ENCODE measurements at regions not wholly inside any gene's neighbourhood (a gene's known extent, or its start where the extent isn't known, plus 50 kb on each side); places are given as distances from the start of the nearest gene placed in this dataset.

DNA sequence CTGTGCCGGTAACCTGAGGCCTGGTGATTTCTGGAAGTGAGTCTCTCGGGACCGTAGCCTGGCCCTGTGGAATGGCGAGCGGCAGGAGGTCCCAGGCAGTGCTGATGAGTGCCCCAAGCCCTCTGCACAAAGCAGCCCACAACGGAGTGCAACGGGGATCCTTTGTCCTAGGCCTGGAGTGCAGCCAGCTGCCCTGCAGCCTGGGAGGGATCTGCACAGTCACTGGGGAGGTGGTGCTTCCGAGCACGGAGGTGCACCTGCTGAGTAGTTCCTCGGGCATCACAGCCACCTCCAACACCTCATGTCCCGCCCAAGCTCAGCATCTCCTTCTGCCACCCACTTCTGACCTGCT, 162.8 kb upstream of the ZMIZ1 start:
- Mint-ChIP-seq H3K27me3 (no peaks in the 10 kb centered on the region), H3K4me1 (no peaks in the 10 kb centered on the region)
- no peak for DNase-seq

DNA sequence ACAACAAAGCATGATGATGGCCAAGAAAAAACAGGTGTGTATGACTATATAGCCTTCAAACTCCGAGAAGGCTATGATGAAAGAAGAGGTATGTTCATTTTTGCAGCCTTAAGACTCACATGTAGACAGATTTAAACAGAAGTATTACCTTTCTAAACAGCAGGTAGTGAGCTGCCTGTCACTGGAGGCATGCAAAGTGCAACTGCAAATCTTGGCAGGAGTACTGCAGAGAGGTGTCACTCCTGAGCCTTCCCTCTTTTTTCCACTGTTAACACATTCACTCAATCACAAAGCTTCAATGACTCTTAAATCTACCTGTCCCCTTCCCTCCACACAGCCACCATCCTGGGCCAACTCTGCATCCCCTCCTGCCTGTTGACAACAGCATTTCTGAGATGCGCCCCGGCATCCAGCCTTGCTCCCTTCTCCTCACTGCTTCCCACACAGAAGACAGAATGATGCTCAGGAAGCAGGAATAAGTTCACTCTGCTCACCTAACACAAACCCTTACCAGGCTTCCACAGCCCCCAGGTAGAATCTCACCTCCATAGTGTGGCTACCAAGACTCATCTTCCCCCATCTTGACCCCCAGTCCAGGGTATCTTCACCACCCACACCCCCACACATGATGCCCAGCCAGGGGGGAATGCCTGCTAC, 161.9 kb upstream of the ZMIZ1 start:
- no peak overlapping the region for H3K4me3 Mint-ChIP-seq
- no peak for DNase-seq
- H3K9me3 Mint-ChIP-seq: no peaks in the 10 kb centered on the region
- H3K27ac Mint-ChIP-seq: no peak overlapping the region
- H3K36me3 Mint-ChIP-seq: no peaks in the 10 kb centered on the region
- H3K4me1 Mint-ChIP-seq: no peaks in the 10 kb centered on the region
- H3K27me3 Mint-ChIP-seq: no peaks in the 10 kb centered on the region

More for the DNA sequence above, 162.8 kb upstream of the ZMIZ1 start:
- no peak overlapping the region for H3K27ac Mint-ChIP-seq
- H3K9me3 Mint-ChIP-seq: no peaks in the 10 kb centered on the region
- no peak overlapping the region for H3K4me3 Mint-ChIP-seq
- no peaks in the 10 kb centered on the region for H3K36me3 Mint-ChIP-seq

GRCh38 chr10:78907551-78908211, 161.1 kb upstream of the ZMIZ1 start:
- no peaks in the 10 kb centered on the region for H3K27me3 Mint-ChIP-seq
- no peak overlapping the region for H3K27ac Mint-ChIP-seq
- no peaks in the 10 kb centered on the region for H3K9me3 Mint-ChIP-seq
- no peaks in the 10 kb centered on the region for H3K4me1 Mint-ChIP-seq
- H3K36me3 Mint-ChIP-seq: no peaks in the 10 kb centered on the region
- DNase-seq: no peak
- H3K4me3 Mint-ChIP-seq: no peak overlapping the region

- Mint-ChIP-seq H3K4me1 (no peaks in the 10 kb centered on the region), H3K9me3 (no peaks in the 10 kb centered on the region), H3K27me3 (no peaks in the 10 kb centered on the region), H3K27ac (no peak overlapping the region), H3K4me3 (no peak overlapping the region), H3K36me3 (no peaks in the 10 kb centered on the region)
- no peak for DNase-seq
Measured at GRCh38 chr10:78909221-78909620, 159.5 kb upstream of the ZMIZ1 start.

DNA sequence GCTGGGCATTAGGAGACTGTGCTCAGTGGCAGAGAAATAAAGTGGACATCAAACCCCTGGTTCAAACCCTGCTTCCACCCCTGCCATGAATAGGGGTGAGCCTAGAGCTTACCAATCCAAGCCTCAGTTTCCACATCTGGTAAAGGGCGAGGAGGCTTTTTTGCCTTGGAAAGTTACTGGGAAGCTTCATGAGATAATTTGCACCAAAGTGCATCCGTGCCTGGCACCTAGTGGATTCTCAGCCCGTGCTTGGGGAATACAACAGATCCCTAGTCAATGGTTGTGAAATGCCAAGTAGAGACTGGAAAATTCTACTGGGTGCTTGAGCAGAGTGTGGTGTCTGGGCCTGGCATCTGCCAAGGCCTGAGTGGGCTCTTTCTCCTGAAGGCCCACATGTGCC, 158.7 kb upstream of the ZMIZ1 start:
- H3K4me3 Mint-ChIP-seq: no peak overlapping the region
- H3K36me3 Mint-ChIP-seq: no peaks in the 10 kb centered on the region
- H3K9me3 Mint-ChIP-seq: no peaks in the 10 kb centered on the region

GRCh38 chr10:78910476-78910875, 158.3 kb upstream of the ZMIZ1 start:
- Mint-ChIP-seq H3K27me3 (no peaks in the 10 kb centered on the region), H3K9me3 (no peaks in the 10 kb centered on the region), H3K36me3 (no peaks in the 10 kb centered on the region), H3K4me1 (no peaks in the 10 kb centered on the region), H3K4me3 (no peak overlapping the region), H3K27ac (no peak overlapping the region)
- no peak for DNase-seq

More for the DNA sequence above, 158.7 kb upstream of the ZMIZ1 start:
- no peak for DNase-seq
- Mint-ChIP-seq H3K4me1 (no peaks in the 10 kb centered on the region), H3K27ac (no peak overlapping the region), H3K27me3 (no peaks in the 10 kb centered on the region)

GRCh38 chr10:78910886-78911285, 157.9 kb upstream of the ZMIZ1 start:
- Mint-ChIP-seq H3K27me3 (no peaks in the 10 kb centered on the region), H3K4me3 (no peak overlapping the region), H3K9me3 (no peaks in the 10 kb centered on the region), H3K36me3 (no peaks in the 10 kb centered on the region), H3K27ac (no peak overlapping the region), H3K4me1 (no peaks in the 10 kb centered on the region)
- DNase-seq: no peak

DNA sequence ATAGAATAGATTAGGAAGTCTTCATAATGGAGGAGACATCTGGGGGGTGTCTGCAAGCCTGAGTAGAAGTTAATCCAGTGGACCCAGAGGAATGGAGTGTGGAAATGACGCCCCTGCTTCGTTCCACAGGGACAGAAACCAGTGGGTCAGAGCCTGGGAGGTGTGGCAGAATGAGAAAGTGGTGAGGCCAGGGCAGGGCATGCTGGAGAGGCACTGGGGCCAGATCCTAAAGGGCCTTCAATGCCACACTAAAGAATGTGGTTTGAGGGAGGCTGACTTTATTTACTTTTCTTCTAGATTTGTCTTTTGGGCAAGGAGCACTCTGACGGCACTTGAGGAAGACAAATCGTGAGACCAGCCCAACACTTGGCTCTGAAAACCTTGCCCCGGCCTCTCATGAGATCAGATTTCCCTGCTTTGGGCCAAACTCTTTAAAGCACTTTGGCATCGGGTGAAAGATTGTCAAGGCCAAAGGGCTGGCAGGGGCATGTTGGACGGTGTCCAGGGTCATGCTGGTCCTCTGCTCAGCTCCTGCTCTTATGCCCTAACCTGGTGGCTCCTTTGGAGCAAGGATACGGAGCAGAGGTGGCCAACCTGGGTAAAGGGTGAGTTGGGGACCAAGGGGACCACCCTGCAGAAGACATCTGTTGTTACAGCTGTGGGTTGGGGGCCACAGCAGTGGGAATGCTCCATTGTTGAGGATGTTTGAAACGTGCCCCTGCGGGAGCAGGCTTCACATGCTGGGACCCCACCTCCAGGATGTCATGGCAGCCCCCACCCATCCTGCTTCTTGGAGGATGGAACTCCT, 157.0 kb upstream of the ZMIZ1 start:
- no peaks in the 10 kb centered on the region for H3K9me3 Mint-ChIP-seq
- DNase-seq: no peak
- H3K27ac Mint-ChIP-seq: no peak overlapping the region
- H3K4me1 Mint-ChIP-seq: no peaks in the 10 kb centered on the region
- no peak overlapping the region for H3K4me3 Mint-ChIP-seq
- no peaks in the 10 kb centered on the region for H3K36me3 Mint-ChIP-seq
- no peaks in the 10 kb centered on the region for H3K27me3 Mint-ChIP-seq

DNA sequence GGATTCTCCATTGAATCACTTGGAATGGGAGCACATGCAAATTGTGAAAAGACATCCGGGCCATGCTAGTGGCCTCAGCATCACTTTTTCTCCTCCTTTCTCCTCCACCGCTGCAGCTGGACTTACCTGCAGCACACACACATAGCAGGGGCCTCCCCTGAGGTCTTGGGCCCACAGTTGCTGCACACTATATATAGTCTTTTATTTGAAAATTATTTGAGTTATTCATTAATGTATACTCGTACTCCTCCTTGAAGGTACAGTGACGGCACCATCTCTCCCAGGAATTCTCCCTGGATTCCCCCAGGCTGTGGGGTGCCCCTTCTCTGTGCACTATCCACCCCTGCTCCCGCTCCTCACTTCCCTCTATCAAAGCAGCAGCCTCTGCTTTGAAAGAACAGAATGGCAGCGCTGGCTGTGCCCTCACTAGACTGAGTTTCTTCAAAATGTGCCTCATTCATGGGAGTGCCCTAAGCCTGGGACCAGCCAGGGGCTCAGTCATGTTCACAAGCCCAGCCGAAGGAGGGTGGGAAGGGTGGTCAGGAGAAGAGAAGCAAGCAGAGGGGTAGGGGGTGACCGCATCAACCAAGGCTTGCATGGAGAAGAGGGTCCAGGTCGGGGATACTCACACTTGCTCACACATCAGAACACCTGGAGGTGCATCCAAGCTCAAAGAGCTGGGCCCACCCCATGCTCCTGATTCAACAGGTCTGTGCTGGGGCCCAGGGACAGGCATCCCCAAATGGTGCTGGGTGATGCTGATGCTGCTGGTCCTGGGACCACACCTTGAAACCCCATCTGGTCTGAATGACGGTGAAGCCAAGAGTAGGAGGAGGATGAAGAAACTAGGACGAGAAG, 156.2 kb upstream of the ZMIZ1 start:
- no peaks in the 10 kb centered on the region for H3K27me3 Mint-ChIP-seq
- no peak for DNase-seq
- no peaks in the 10 kb centered on the region for H3K4me1 Mint-ChIP-seq
- no peaks in the 10 kb centered on the region for H3K9me3 Mint-ChIP-seq
- no peaks in the 10 kb centered on the region for H3K36me3 Mint-ChIP-seq
- no peak overlapping the region for H3K4me3 Mint-ChIP-seq
- no peak overlapping the region for H3K27ac Mint-ChIP-seq

GRCh38 chr10:78913219-78914059, 155.3 kb upstream of the ZMIZ1 start:
- DNase-seq: no peak
- H3K36me3 Mint-ChIP-seq: no peaks in the 10 kb centered on the region
- no peaks in the 10 kb centered on the region for H3K9me3 Mint-ChIP-seq
- no peak overlapping the region for H3K4me3 Mint-ChIP-seq
- no peaks in the 10 kb centered on the region for H3K27me3 Mint-ChIP-seq
- no peak overlapping the region for H3K27ac Mint-ChIP-seq
- no peaks in the 10 kb centered on the region for H3K4me1 Mint-ChIP-seq

GRCh38 chr10:78914060-78914378, 154.7 kb upstream of the ZMIZ1 start:
- Mint-ChIP-seq H3K9me3 (no peaks in the 10 kb centered on the region), H3K36me3 (no peaks in the 10 kb centered on the region), H3K27me3 (no peaks in the 10 kb centered on the region), H3K4me3 (no peak overlapping the region), H3K27ac (no peak overlapping the region), H3K4me1 (no peaks in the 10 kb centered on the region)
- DNase-seq: no peak

DNA sequence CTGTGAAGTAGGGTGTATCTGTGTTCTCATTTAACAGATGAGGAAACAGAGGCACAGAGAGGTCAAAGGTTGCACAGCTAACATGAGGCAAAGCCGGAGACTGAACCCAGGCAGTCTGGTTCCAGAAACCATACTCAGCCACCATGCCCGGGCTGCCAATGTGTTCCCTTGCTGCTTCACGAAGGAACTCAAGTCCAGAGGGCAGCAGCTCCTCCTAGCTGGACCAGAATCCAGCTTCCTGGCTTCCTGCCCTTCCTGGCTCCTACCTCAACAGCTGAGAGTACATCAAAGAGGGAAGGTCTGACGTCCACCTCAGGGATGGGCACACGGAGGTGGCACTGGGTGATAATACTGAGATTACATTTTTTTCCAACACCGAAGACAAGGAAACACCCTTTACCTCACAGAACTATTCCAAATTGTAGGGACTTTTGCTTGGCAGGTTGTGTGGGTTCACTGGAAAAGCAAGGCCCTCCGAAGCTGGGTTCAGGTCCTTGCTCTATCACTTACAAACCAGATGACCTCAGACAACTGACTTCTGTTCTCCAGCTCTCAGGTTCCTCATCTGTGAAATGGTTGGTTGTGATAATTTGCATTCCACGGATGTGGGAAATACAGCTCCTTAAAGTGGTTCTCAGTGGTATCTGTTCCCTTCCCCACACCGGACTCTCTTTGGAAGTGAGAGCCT, 154.1 kb upstream of the ZMIZ1 start:
- Mint-ChIP-seq H3K4me1 (no peaks in the 10 kb centered on the region), H3K36me3 (no peaks in the 10 kb centered on the region), H3K4me3 (no peak overlapping the region), H3K9me3 (no peaks in the 10 kb centered on the region), H3K27ac (no peak overlapping the region), H3K27me3 (no peaks in the 10 kb centered on the region)
- no peak for DNase-seq

DNA sequence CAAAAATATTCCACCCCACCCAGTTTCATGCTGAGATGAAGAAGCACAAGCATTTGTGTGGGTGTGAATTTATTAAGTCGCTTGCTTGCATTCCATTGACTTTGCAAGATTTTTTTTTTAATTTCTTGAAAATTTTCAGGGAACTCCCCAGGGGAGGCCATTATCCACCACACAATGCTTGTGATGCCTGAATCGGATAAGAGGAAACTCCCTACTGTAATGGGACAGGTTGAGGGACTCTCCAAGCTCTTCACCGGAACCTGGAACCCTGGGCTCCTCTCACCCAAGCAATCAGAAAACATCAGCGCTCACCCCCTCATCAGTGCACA, 153.6 kb upstream of the ZMIZ1 start:
- H3K9me3 Mint-ChIP-seq: no peaks in the 10 kb centered on the region
- H3K27me3 Mint-ChIP-seq: no peaks in the 10 kb centered on the region
- DNase-seq: no peak
- no peak overlapping the region for H3K4me3 Mint-ChIP-seq
- H3K27ac Mint-ChIP-seq: no peak overlapping the region
- H3K36me3 Mint-ChIP-seq: no peaks in the 10 kb centered on the region
- no peaks in the 10 kb centered on the region for H3K4me1 Mint-ChIP-seq

GRCh38 chr10:78916227-78916626, 152.5 kb upstream of the ZMIZ1 start:
- no peaks in the 10 kb centered on the region for H3K4me1 Mint-ChIP-seq
- H3K27ac Mint-ChIP-seq: no peak overlapping the region
- no peak for DNase-seq
- H3K9me3 Mint-ChIP-seq: no peaks in the 10 kb centered on the region
- H3K4me3 Mint-ChIP-seq: no peak overlapping the region
- no peaks in the 10 kb centered on the region for H3K36me3 Mint-ChIP-seq
- no peaks in the 10 kb centered on the region for H3K27me3 Mint-ChIP-seq

Measured in activated naive CD8-positive, alpha-beta T cell treated with anti-CD3 and anti-CD28 coated beads for 36 hours (primary cell).